Parathyroid adenoma (tissue), 2 donors: ENCODE measurements at regions not wholly inside any gene's neighbourhood (a gene's known extent, or its start where the extent isn't known, plus 50 kb on each side); places are given as distances from the start of the nearest gene placed in this dataset.

Source experiments
- H2AFZ ChIP-seq: fragments of 300-600 bp; sonication (generic); one replicate; pipeline ENCODE4 v1.7.0; 2017; ENCODE audit warnings: antibody characterized with exemption, mild to moderate bottlenecking
- H3K27ac ChIP-seq: fragments of 300-600 bp; sonication (generic); one replicate; pipeline ENCODE4 v1.7.0; 2017
- H3K27me3 ChIP-seq: fragments of 300-600 bp; sonication (generic); one replicate; pipeline ENCODE4 v1.7.0; 2017; ENCODE audit warnings: low read length; ENCODE audit not compliant: control insufficient read depth, insufficient read depth
- H3K36me3 ChIP-seq: fragments of 300-600 bp; sonication (generic); one replicate; pipeline ENCODE4 v1.7.0; 2017; ENCODE audit warnings: low read length; ENCODE audit not compliant: control insufficient read depth, insufficient read depth
- H3K4me1 ChIP-seq: fragments of 300-600 bp; sonication (generic); one replicate; pipeline ENCODE4 v1.7.0; 2017; ENCODE audit warnings: control low read depth
- H3K4me2 ChIP-seq: fragments of 300-600 bp; sonication (generic); one replicate; pipeline ENCODE4 v1.7.0; 2017; ENCODE audit warnings: low read length
- H3K4me3 ChIP-seq: fragments of 300-600 bp; sonication (generic); one replicate; pipeline ENCODE4 v1.7.0; 2017; ENCODE audit warnings: low read depth, low read length
- H3K79me2 ChIP-seq: fragments of 300-600 bp; sonication (generic); one replicate; pipeline ENCODE4 v1.7.0; 2017; ENCODE audit warnings: control low read depth
- H3K9ac ChIP-seq: fragments of 300-600 bp; sonication (generic); one replicate; pipeline ENCODE4 v1.7.0; 2017; ENCODE audit warnings: mild to moderate bottlenecking
- H3K9me3 ChIP-seq: fragments of 300-600 bp; sonication (generic); one replicate; pipeline ENCODE4 v1.7.0; 2017; ENCODE audit warnings: low read length; ENCODE audit not compliant: control insufficient read depth
- TF ChIP-seq, protein P1 (sequence below): fragments of 300-600 bp; sonication (generic); IDR thresholded peaks from one replicate; pipeline ENCODE4 v1.7.0; 2017; ENCODE audit warnings: antibody characterized with exemption, mild to moderate bottlenecking
- donor health status: primary hyperparathyroidism.

DNA sequence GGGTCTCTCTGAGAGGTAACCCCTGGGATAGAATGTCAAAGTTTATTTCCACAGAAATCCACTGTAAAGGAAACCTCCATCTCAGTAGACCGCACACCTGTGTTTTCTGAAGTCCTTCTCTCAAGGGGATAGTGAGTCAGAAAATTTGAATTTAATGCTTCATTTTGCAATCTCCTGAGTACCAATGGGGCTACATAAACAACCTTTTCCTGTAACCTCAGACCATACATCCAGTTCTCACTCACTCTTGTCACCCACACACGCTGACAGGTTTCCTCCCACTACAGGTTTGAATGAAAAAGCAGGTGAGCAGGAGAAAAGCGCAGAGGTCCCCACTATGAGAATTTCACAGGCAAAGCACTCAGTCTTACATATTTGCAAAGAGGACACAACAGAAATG, 165.3 kb upstream of the MCTP2 start:
- Histone ChIP-seq H3K9me3 (no peaks in the 10 kb centered on the region), H3K27me3 (no peaks in the 10 kb centered on the region), H3K27ac (no peak overlapping the region), H3K4me3 (no peak overlapping the region), H3K4me2 (no peak overlapping the region), H2AFZ (no peak overlapping the region), H3K4me1 (no peaks in the 10 kb centered on the region), H3K79me2 (no peaks in the 10 kb centered on the region), H3K9ac (no peak overlapping the region), H3K36me3 (no peaks in the 10 kb centered on the region)
- TF ChIP-seq, protein P1, sequence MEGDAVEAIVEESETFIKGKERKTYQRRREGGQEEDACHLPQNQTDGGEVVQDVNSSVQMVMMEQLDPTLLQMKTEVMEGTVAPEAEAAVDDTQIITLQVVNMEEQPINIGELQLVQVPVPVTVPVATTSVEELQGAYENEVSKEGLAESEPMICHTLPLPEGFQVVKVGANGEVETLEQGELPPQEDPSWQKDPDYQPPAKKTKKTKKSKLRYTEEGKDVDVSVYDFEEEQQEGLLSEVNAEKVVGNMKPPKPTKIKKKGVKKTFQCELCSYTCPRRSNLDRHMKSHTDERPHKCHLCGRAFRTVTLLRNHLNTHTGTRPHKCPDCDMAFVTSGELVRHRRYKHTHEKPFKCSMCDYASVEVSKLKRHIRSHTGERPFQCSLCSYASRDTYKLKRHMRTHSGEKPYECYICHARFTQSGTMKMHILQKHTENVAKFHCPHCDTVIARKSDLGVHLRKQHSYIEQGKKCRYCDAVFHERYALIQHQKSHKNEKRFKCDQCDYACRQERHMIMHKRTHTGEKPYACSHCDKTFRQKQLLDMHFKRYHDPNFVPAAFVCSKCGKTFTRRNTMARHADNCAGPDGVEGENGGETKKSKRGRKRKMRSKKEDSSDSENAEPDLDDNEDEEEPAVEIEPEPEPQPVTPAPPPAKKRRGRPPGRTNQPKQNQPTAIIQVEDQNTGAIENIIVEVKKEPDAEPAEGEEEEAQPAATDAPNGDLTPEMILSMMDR: no peak

DNA sequence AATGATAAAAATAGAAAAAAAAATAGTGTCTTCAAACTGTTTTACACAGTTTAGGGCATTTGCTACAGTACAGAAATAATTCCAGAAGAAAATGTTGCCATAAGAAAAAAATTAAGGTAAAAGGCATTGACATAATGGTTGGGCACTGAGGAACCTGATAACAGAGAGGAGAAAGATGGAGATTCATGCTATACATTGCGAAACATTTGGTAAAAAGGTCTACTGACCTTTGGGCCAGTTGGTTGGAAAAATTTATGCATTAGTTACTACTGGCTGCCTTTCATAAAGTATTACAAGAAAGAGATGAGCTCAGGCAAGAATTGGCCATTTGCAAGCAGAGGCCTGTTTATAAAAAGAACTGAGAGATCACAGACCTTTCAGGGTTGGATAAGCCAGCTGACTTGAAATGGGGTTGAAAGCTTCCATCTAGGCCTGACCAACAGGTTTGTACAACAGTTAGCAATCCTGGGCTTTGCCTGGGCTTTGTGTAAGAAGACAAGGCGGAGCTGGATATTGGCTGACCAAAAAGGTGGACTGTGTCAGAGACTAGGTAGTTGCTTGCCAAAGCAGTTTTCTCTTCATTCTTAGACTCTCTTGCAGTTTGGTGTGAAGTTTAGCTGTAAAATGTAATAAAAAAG, 166.6 kb upstream of the MCTP2 start:
- no peak overlapping the region for H2AFZ ChIP-seq
- no peak overlapping the region for H3K4me3 ChIP-seq
- TF ChIP-seq, protein P1: no peak
- H3K9me3 ChIP-seq: no peaks in the 10 kb centered on the region
- no peaks in the 10 kb centered on the region for H3K79me2 ChIP-seq
- no peaks in the 10 kb centered on the region for H3K36me3 ChIP-seq
- H3K4me1 ChIP-seq: no peaks in the 10 kb centered on the region
- no peak overlapping the region for H3K27ac ChIP-seq
- no peak overlapping the region for H3K9ac ChIP-seq
- no peak overlapping the region for H3K4me2 ChIP-seq
- no peaks in the 10 kb centered on the region for H3K27me3 ChIP-seq

DNA sequence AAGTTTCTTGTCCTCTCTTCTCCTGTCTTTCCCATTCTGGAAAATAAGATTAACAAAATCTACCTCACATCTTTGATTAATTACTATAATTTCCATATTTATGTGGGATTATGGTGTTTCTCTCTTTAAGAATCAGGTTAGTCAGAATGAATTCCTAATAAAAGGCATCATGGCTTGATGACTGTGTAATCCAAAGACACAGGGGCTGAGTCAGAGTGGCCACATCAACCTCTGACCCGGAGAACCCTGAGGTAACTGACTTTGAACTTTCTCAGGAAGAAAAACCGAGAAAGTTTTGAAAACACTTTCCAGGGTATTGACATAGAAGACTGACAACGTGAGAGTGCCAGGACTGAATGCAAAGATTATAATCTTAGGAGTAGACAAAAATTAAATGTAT, 170.3 kb upstream of the MCTP2 start:
- H3K9ac ChIP-seq: no peak overlapping the region
- H3K4me2 ChIP-seq: no peak overlapping the region
- H2AFZ ChIP-seq: no peak overlapping the region
- H3K4me1 ChIP-seq: no peaks in the 10 kb centered on the region
- H3K9me3 ChIP-seq: no peaks in the 10 kb centered on the region
- TF ChIP-seq, protein P1: no peak
- H3K79me2 ChIP-seq: no peaks in the 10 kb centered on the region
- no peaks in the 10 kb centered on the region for H3K27me3 ChIP-seq
- H3K36me3 ChIP-seq: no peaks in the 10 kb centered on the region
- no peak overlapping the region for H3K27ac ChIP-seq
- no peak overlapping the region for H3K4me3 ChIP-seq

DNA sequence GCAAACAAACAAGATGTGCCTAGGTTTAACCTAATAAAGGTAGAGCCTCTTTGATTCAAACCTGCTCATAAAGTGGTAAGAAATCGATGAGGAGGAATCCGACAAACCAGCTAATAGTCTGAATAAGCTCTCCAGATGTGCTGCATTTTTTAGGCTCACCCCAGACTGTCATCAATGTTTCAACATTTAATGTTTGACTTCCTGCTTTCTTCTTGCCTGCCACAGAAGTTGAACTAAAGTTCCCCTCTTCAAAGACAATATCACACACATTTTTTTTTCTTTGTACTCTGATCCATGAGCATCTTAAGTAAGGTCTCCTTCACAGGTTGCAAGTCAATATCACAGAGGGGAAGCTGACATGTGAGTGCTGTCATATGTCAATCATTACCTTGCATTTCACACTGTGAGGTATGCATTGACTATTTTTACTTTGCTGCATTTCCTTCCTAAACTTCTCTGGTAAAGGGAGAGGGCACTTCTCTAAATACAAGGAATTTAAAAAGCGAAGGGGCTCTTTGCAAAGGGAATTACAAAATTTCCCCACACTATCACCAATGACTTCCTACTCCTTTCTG, 172.3 kb upstream of the MCTP2 start:
- Histone ChIP-seq H3K36me3 (no peaks in the 10 kb centered on the region), H3K4me3 (no peak overlapping the region), H3K9ac (no peak overlapping the region), H3K27ac (no peak overlapping the region), H3K4me2 (no peak overlapping the region), H2AFZ (no peak overlapping the region), H3K4me1 (no peaks in the 10 kb centered on the region), H3K9me3 (no peaks in the 10 kb centered on the region), H3K79me2 (no peaks in the 10 kb centered on the region), H3K27me3 (no peaks in the 10 kb centered on the region)
- TF ChIP-seq, protein P1: no peak

DNA sequence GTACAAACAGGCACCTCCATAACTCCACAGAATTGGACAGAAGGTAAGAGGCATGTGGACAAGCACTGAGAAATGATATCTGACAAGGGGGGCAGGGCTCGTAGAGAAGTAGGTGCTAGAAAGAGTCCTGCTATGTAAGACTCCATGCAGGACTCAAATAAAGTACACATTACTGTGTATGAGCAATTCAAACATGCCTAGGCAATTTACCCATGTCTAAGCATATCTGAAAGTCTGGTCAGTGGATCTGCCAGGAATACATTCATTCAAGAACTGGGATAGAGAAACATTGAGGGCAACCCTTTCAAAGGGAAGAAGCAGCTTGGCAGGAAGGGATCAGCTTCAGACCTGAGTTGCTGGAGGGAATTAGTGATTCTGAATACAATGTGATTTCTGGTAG, 174.1 kb upstream of the MCTP2 start:
- no peak overlapping the region for H3K9ac ChIP-seq
- no peak overlapping the region for H3K4me2 ChIP-seq
- no peaks in the 10 kb centered on the region for H3K4me1 ChIP-seq
- H3K4me3 ChIP-seq: no peak overlapping the region
- no peaks in the 10 kb centered on the region for H3K9me3 ChIP-seq
- TF ChIP-seq, protein P1: no peak
- H2AFZ ChIP-seq: no peak overlapping the region
- H3K79me2 ChIP-seq: no peaks in the 10 kb centered on the region
- no peaks in the 10 kb centered on the region for H3K27me3 ChIP-seq
- no peaks in the 10 kb centered on the region for H3K36me3 ChIP-seq
- no peak overlapping the region for H3K27ac ChIP-seq
